H9 (cell line): ENCODE measurements at regions not wholly inside any gene's neighbourhood (a gene's known extent, or its start where the extent isn't known, plus 50 kb on each side); places are given as distances from the start of the nearest gene placed in this dataset.

Experiments used
- DNase-seq: peaks from one replicate; pipeline ENCODE4 v3.0.0-alpha.2; 2017
- H2AFZ ChIP-seq: one replicate; pipeline ENCODE4 v1.6.1; 2013; ENCODE audit warnings: mild to moderate bottlenecking, low read length, control low read depth, moderate library complexity
- H2AK5ac ChIP-seq: 2 replicates; pipeline ENCODE4 v1.6.1; 2013; ENCODE audit warnings: low read length, control low read depth, mixed read lengths; ENCODE audit not compliant: insufficient read length
- H2BK120ac ChIP-seq: one replicate; pipeline ENCODE4 v1.6.1; 2013; ENCODE audit warnings: low read depth, mild to moderate bottlenecking, low read length, control low read depth, inconsistent platforms; ENCODE audit not compliant: poor library complexity, severe bottlenecking
- H2BK12ac ChIP-seq: 2 replicates; pipeline ENCODE4 v1.6.1; 2013; ENCODE audit warnings: low read length, control low read depth, mixed read lengths, low read depth; ENCODE audit not compliant: insufficient read length
- H2BK15ac ChIP-seq: 2 replicates; pipeline ENCODE4 v1.6.1; 2013; ENCODE audit warnings: low read depth, low read length, control low read depth
- H2BK20ac ChIP-seq: one replicate; pipeline ENCODE4 v1.6.1; 2013; ENCODE audit warnings: low read depth, mild to moderate bottlenecking, low read length, control low read depth, inconsistent platforms; ENCODE audit not compliant: poor library complexity, severe bottlenecking
- H2BK5ac ChIP-seq: 2 replicates; pipeline ENCODE4 v1.6.1; 2013; ENCODE audit warnings: low read length, control low read depth, mixed read lengths; ENCODE audit not compliant: insufficient read length
- H3K14ac ChIP-seq: 2 replicates; pipeline ENCODE4 v1.6.1; 2013; ENCODE audit warnings: low read length, control low read depth; ENCODE audit not compliant: insufficient read depth
- H3K18ac ChIP-seq: 2 replicates; pipeline ENCODE4 v1.6.1; 2013; ENCODE audit warnings: low read depth, mild to moderate bottlenecking, mixed read lengths, low read length, control low read depth; ENCODE audit not compliant: insufficient read length
- H3K23ac ChIP-seq: 2 replicates; pipeline ENCODE4 v1.6.1; 2013; ENCODE audit warnings: low read length, control low read depth, mixed read lengths, low read depth; ENCODE audit not compliant: insufficient read length
- H3K23me2 ChIP-seq: 2 replicates; pipeline ENCODE4 v1.6.1; 2013; ENCODE audit warnings: low read depth, mild to moderate bottlenecking, mixed read lengths, low read length, control low read depth; ENCODE audit not compliant: insufficient read length, poor library complexity, severe bottlenecking
- H3K27ac ChIP-seq: 2 replicates; pipeline ENCODE4 v1.5.1; 2013; ENCODE audit warnings: low read length, control low read depth, mixed read lengths, low read depth; ENCODE audit not compliant: insufficient read length
- H3K27me3 ChIP-seq: 2 replicates; pipeline ENCODE4 v1.6.1; 2013; ENCODE audit warnings: low read length, control low read depth, inconsistent platforms; ENCODE audit not compliant: insufficient read depth
- H3K4ac ChIP-seq: 2 replicates; pipeline ENCODE4 v1.6.1; 2013; ENCODE audit warnings: low read depth, mild to moderate bottlenecking, control low read depth, inconsistent platforms, low read length, moderate library complexity
- H3K4me1 ChIP-seq: 2 replicates; pipeline ENCODE4 v1.6.1; 2013; ENCODE audit warnings: low read length, control low read depth, inconsistent platforms; ENCODE audit not compliant: insufficient read depth
- H3K4me2 ChIP-seq: 2 replicates; pipeline ENCODE4 v1.6.1; 2013; ENCODE audit warnings: low read length, control low read depth, mixed read lengths; ENCODE audit not compliant: insufficient read length, insufficient read depth
- H3K56ac ChIP-seq: 2 replicates; pipeline ENCODE4 v1.6.1; 2013; ENCODE audit warnings: low read depth, mild to moderate bottlenecking, mixed read lengths, low read length, control low read depth; ENCODE audit not compliant: insufficient read length
- H3K79me1 ChIP-seq: 2 replicates; pipeline ENCODE4 v1.6.1; 2013; ENCODE audit warnings: low read depth, mild to moderate bottlenecking, moderate library complexity, low read length, control low read depth, inconsistent platforms; ENCODE audit not compliant: insufficient read depth, poor library complexity, severe bottlenecking
- H3K79me2 ChIP-seq: 2 replicates; pipeline ENCODE4 v1.6.1; 2013; ENCODE audit warnings: low read length, control low read depth, inconsistent platforms; ENCODE audit not compliant: insufficient read depth
- H3K9ac ChIP-seq: 2 replicates; pipeline ENCODE4 v1.6.1; 2013; ENCODE audit warnings: low read length, control low read depth, mixed read lengths; ENCODE audit not compliant: insufficient read length; ENCODE audit errors: extremely low read depth
- H3K9me3 ChIP-seq: one replicate; pipeline ENCODE4 v1.6.1; 2013; ENCODE audit warnings: low read depth, low read length, inconsistent platforms; ENCODE audit not compliant: control insufficient read depth
- H3T11ph ChIP-seq: one replicate; pipeline ENCODE4 v1.6.1; 2013; ENCODE audit warnings: mild to moderate bottlenecking, low read length, control low read depth, inconsistent platforms
- H4K20me1 ChIP-seq: one replicate; pipeline ENCODE4 v1.6.1; 2013; ENCODE audit not compliant: control insufficient read depth, insufficient read length, insufficient read depth
- H4K5ac ChIP-seq: 2 replicates; pipeline ENCODE4 v1.6.1; 2013; ENCODE audit warnings: low read depth, mild to moderate bottlenecking, mixed read lengths, low read length, control low read depth; ENCODE audit not compliant: insufficient read length
- H4K8ac ChIP-seq: replicated peaks from 2 replicates; pipeline ENCODE4 v1.6.1; 2013; ENCODE audit warnings: low read length, control low read depth, mixed read lengths, low read depth; ENCODE audit not compliant: insufficient read length
- H4K91ac ChIP-seq: 2 replicates; pipeline ENCODE4 v1.6.1; 2013; ENCODE audit warnings: low read depth, mild to moderate bottlenecking, moderate library complexity, mixed read lengths, low read length, control low read depth; ENCODE audit not compliant: insufficient read length
- H3K27ac Mint-ChIP-seq, 3 experiments: 2 replicates in 2 of 3; 3 replicates in 1 of 3; pipeline ENCODE4 v1.8.0; 2020 to 2021; ENCODE audit warnings: mixed read lengths in 3 of 3, mild to moderate bottlenecking in 1 of 3, moderate library complexity in 1 of 3
- H3K27me3 Mint-ChIP-seq: 2 replicates; pipeline ENCODE4 v1.8.0; 2021; ENCODE audit warnings: low read depth, mild to moderate bottlenecking, moderate library complexity, mixed read lengths
- H3K36me3 Mint-ChIP-seq, 3 experiments: 2 replicates in 2 of 3; 3 replicates in 1 of 3; pipeline ENCODE4 v1.8.0; 2020 to 2021; ENCODE audit warnings: low read depth in 3 of 3, mixed read lengths in 3 of 3; ENCODE audit not compliant: insufficient read depth in 1 of 3
- H3K4me1 Mint-ChIP-seq, 2 experiments: 2 replicates each; pipeline ENCODE4 v1.8.0; 2020; ENCODE audit warnings: mixed read lengths in 2 of 2
- H3K4me3 Mint-ChIP-seq, 2 experiments: 2 replicates in 1 of 2; 3 replicates in 1 of 2; pipeline ENCODE4 v1.8.0; 2020 to 2021; ENCODE audit warnings: mild to moderate bottlenecking in 2 of 2, mixed read lengths in 2 of 2, moderate library complexity in 1 of 2
- H3K9me3 Mint-ChIP-seq, 2 experiments: 2 replicates in 1 of 2; 3 replicates in 1 of 2; pipeline ENCODE4 v1.8.0; 2020; ENCODE audit warnings: mild to moderate bottlenecking in 2 of 2, mixed read lengths in 2 of 2, moderate library complexity in 1 of 2
- CTCF ChIP-seq: fragments of 200-600 bp; sonication (generic); conservative IDR thresholded peaks from 3 replicates; pipeline ENCODE4 v1.8.0; 2021; ENCODE audit warnings: antibody characterized with exemption, mild to moderate bottlenecking
- WGBS: extraction: QIAGEN DNeasy Blood & Tissue Kit; methylation state at CpG from one replicate; pipeline ENCODE4 v1.1.7; 2013; ENCODE audit warnings: missing lambda C conversion rate, low lambda C conversion rate, mixed read lengths; ENCODE audit not compliant: insufficient read length; ENCODE audit errors: extremely low coverage; 5-methylcytosine and 5-hydroxymethylcytosine counted together

GRCh38 chr12:67920413-67920812 is 68.8 kb upstream of the IFNG-AS1 start:
- Mint-ChIP-seq H3K9me3 (no peaks in the 10 kb centered on the region; a peak in 1 of 5 replicates), H3K4me1 (peaks cover 51 to 53% of the 10 kb centered on the region in 2 experiments), H3K36me3 (no peaks in the 10 kb centered on the region), H3K27ac (no peak overlapping the region), H3K27me3 (no peaks in the 10 kb centered on the region), H3K4me3 (no peak overlapping the region)
- Histone ChIP-seq H4K8ac (no peak overlapping the region), H3K14ac (no peak overlapping the region), H3K56ac (no peak overlapping the region), H3K4ac (no peak overlapping the region), H2BK12ac (no peak overlapping the region), H2BK5ac (no peak overlapping the region), H2BK20ac (no peak overlapping the region), H2BK15ac (no peak overlapping the region), H4K91ac (no peak overlapping the region), H3K23ac (no peak overlapping the region), H3T11ph (no peak overlapping the region), H3K79me2 (no peaks in the 10 kb centered on the region), H3K27ac (no peak overlapping the region), H2AFZ (no peak overlapping the region), H4K5ac (no peak overlapping the region), H3K18ac (no peak overlapping the region), H4K20me1 (no peaks in the 10 kb centered on the region), H3K79me1 (no peaks in the 10 kb centered on the region), H3K27me3 (no peaks in the 10 kb centered on the region), H2AK5ac (no peak overlapping the region), H3K23me2 (no peaks in the 10 kb centered on the region), H3K9me3 (no peaks in the 10 kb centered on the region), H3K4me2 (no peak overlapping the region), H2BK120ac (no peak overlapping the region), H3K9ac (no peak overlapping the region), H3K4me1 (peaks cover 11% of the 10 kb centered on the region; the same call in 1 of the 2 replicates)
- no peak for DNase-seq
- TF ChIP-seq CTCF, result no peak
- no CpG with 5 or more reads among the region's 2 CpGs for WGBS
